GM23338 (cell line): ENCODE measurements at regions not wholly inside any gene's neighbourhood (a gene's known extent, or its start where the extent isn't known, plus 50 kb on each side); places are given as distances from the start of the nearest gene placed in this dataset.

Experiments
- ATAC-seq: fragments of 200-7000 bp; cut with Tn5 transposase; 3 replicates; pipeline ENCODE4 v1.9.1; 2020
- DNase-seq: peaks from one replicate; pipeline ENCODE4 v3.0.0-alpha.2; 2015; ENCODE audit warnings: low spot score
- H2AFZ ChIP-seq: fragments of 200-600 bp; sonication (generic); 2 replicates; pipeline ENCODE4 v1.8.0; 2016; ENCODE audit warnings: antibody characterized with exemption, mild to moderate bottlenecking, moderate library complexity
- H3F3A ChIP-seq: fragments of 200-600 bp; sonication (generic); replicated peaks from 2 replicates; pipeline ENCODE4 v1.8.0; 2017; ENCODE audit warnings: antibody characterized with exemption, mixed run types, low read depth
- H3K27ac ChIP-seq: fragments of 200-600 bp; sonication (generic); 2 replicates; pipeline ENCODE4 v1.6.1; 2016; ENCODE audit warnings: low read depth
- H3K27me3 ChIP-seq: fragments of 200-600 bp; sonication (generic); 2 replicates; pipeline ENCODE4 v1.8.0; 2016; ENCODE audit warnings: mild to moderate bottlenecking, mixed run types, moderate library complexity; ENCODE audit not compliant: insufficient read depth
- H3K36me3 ChIP-seq: fragments of 200-600 bp; sonication (generic); 2 replicates; pipeline ENCODE4 v1.8.0; 2016; ENCODE audit warnings: mild to moderate bottlenecking; ENCODE audit not compliant: insufficient read depth
- H3K4me1 ChIP-seq: fragments of 200-600 bp; sonication (generic); 2 replicates; pipeline ENCODE4 v1.8.0; 2016; ENCODE audit warnings: mild to moderate bottlenecking, moderate library complexity; ENCODE audit not compliant: insufficient read depth
- H3K4me2 ChIP-seq: fragments of 200-600 bp; sonication (generic); 2 replicates; pipeline ENCODE4 v1.7.1; 2017; ENCODE audit warnings: mixed run types
- H3K4me3 ChIP-seq: fragments of 200-600 bp; sonication (generic); 2 replicates; pipeline ENCODE4 v1.6.1; 2016; ENCODE audit warnings: mixed run types
- H3K79me2 ChIP-seq: fragments of 200-600 bp; sonication (generic); replicated peaks from 2 replicates; pipeline ENCODE4 v1.8.0; 2017; ENCODE audit warnings: mild to moderate bottlenecking; ENCODE audit not compliant: insufficient read depth
- H3K9me2 ChIP-seq: fragments of 200-600 bp; sonication (generic); 2 replicates; pipeline ENCODE4 v1.8.0; 2017; ENCODE audit not compliant: insufficient read depth
- H4K20me1 ChIP-seq: fragments of 200-600 bp; sonication (generic); replicated peaks from 2 replicates; pipeline ENCODE4 v1.8.0; 2017; ENCODE audit warnings: mild to moderate bottlenecking; ENCODE audit not compliant: insufficient read depth
- H3K27ac Mint-ChIP-seq: 2 replicates; pipeline ENCODE4 v1.8.0; 2020; ENCODE audit warnings: inconsistent platforms, mild to moderate bottlenecking, moderate library complexity, mixed read lengths
- H3K27me3 Mint-ChIP-seq: 3 replicates; pipeline ENCODE4 v1.8.0; 2022; ENCODE audit warnings: low read depth, mild to moderate bottlenecking, moderate library complexity, mixed read lengths, inconsistent platforms; ENCODE audit not compliant: insufficient read depth, poor library complexity
- H3K36me3 Mint-ChIP-seq: 3 replicates; pipeline ENCODE4 v1.8.0; 2021; ENCODE audit warnings: low read depth, mild to moderate bottlenecking, inconsistent platforms, moderate library complexity, mixed read lengths
- H3K4me1 Mint-ChIP-seq: 3 replicates; pipeline ENCODE4 v1.8.0; 2020; ENCODE audit warnings: mild to moderate bottlenecking, inconsistent platforms, mixed read lengths
- H3K4me3 Mint-ChIP-seq: 3 replicates; pipeline ENCODE4 v1.8.0; 2021; ENCODE audit warnings: moderate library complexity, mild to moderate bottlenecking, inconsistent platforms, mixed read lengths
- H3K9me3 Mint-ChIP-seq: 3 replicates; pipeline ENCODE4 v1.8.0; 2020; ENCODE audit warnings: moderate library complexity, mild to moderate bottlenecking, inconsistent platforms, mixed read lengths
- ZNF331 ChIP-seq: fragments of 250-450 bp; sonication (Bioruptor Pico); IDR thresholded peaks from 2 replicates; pipeline ENCODE4 v1.5.0; 2020; ENCODE audit warnings: low read depth, mild to moderate bottlenecking, moderate library complexity
- ZNF462 ChIP-seq: fragments of 250-450 bp; sonication (Bioruptor Pico); IDR thresholded peaks from 2 replicates; pipeline ENCODE4 v1.5.0; 2020; ENCODE audit warnings: mild to moderate bottlenecking, moderate library complexity
- TF ChIP-seq, protein P1 (sequence below), 2 experiments: fragments of 200-600 bp in 1 of 2; sonication (generic) in 1 of 2; conservative IDR thresholded peaks; 2 replicates each; pipeline versions ENCODE4 v1.5.1 to v1.6.1; 2016 to 2017; ENCODE audit warnings: antibody characterized with exemption in 2 of 2, low read depth in 2 of 2, mild to moderate bottlenecking in 2 of 2, moderate library complexity in 1 of 2

- Histone ChIP-seq H4K20me1 (no peaks in the 10 kb centered on the region), H3K9me2 (no peaks in the 10 kb centered on the region), H3K4me2 (no peak overlapping the region), H2AFZ (no peak overlapping the region), H3K79me2 (no peaks in the 10 kb centered on the region), H3K27me3 (no peaks in the 10 kb centered on the region), H3K27ac (no peak overlapping the region), H3K4me1 (0 out of 2 replicates have a peak, but pooled peaks cover 5% of the 10 kb centered on the region), H3K4me3 (no peak overlapping the region), H3K36me3 (no peaks in the 10 kb centered on the region), H3F3A (no peaks in the 10 kb centered on the region)
- Mint-ChIP-seq H3K36me3 (no peaks in the 10 kb centered on the region), H3K27me3 (no peaks in the 10 kb centered on the region), H3K27ac (no peak overlapping the region), H3K4me3 (no peak overlapping the region), H3K9me3 (no peaks in the 10 kb centered on the region), H3K4me1 (peaks cover 13% of the 10 kb centered on the region)
- TF ChIP-seq, protein P1, sequence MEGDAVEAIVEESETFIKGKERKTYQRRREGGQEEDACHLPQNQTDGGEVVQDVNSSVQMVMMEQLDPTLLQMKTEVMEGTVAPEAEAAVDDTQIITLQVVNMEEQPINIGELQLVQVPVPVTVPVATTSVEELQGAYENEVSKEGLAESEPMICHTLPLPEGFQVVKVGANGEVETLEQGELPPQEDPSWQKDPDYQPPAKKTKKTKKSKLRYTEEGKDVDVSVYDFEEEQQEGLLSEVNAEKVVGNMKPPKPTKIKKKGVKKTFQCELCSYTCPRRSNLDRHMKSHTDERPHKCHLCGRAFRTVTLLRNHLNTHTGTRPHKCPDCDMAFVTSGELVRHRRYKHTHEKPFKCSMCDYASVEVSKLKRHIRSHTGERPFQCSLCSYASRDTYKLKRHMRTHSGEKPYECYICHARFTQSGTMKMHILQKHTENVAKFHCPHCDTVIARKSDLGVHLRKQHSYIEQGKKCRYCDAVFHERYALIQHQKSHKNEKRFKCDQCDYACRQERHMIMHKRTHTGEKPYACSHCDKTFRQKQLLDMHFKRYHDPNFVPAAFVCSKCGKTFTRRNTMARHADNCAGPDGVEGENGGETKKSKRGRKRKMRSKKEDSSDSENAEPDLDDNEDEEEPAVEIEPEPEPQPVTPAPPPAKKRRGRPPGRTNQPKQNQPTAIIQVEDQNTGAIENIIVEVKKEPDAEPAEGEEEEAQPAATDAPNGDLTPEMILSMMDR (conservative IDR thresholded peaks at IDR 0.05; ENCODE audit: low read depth in 2 of 2) = no peak
- no peak for TF ChIP-seq ZNF462
- TF ChIP-seq ZNF331 (CRISPR knock-in tag) = no peak
- DNase-seq = no peak
- ATAC-seq = no peak
Measured at GRCh38 chr6:146878168-146878951, 279.6 kb downstream of the ADGB start.
